ENCODE measurements at regions not wholly inside any gene's neighbourhood (a gene's known extent, or its start where the extent isn't known, plus 50 kb on each side); places are given as distances from the start of the nearest gene placed in this dataset.
"Not testable (repeated sequence)": the region's sequence is repeated elsewhere in the genome, so short reads cannot be mapped to it uniquely, and the experiment has no call there.

- DNase-seq (ENCODE audit: low spot score), result not testable (repeated sequence)
Observed at GRCh38 chr4:9110700-9111099, 59.5 kb upstream of the FAM90A26 start.

- not testable (repeated sequence) for DNase-seq (ENCODE audit: low spot score)
Observed at GRCh38 chr4:9103148-9103524, 67.1 kb upstream of the FAM90A26 start.

- not testable (repeated sequence) for DNase-seq (ENCODE audit: low spot score)
Observed at GRCh38 chr4:9102471-9103147, 67.6 kb upstream of the FAM90A26 start.

GRCh38 chr4:9096330-9096729, 73.9 kb upstream of the FAM90A26 start:
- not testable (repeated sequence) for DNase-seq (ENCODE audit: low spot score)

- DNase-seq (ENCODE audit: low spot score), result not testable (repeated sequence)
Observed at GRCh38 chr4:9078796-9079195, 91.4 kb upstream of the FAM90A26 start.

GRCh38 chr4:9076974-9077373, 93.2 kb upstream of the FAM90A26 start:
- not testable (repeated sequence) for DNase-seq (ENCODE audit: low spot score)

GRCh38 chr4:9076486-9076885, 93.7 kb upstream of the FAM90A26 start:
- DNase-seq (ENCODE audit: low spot score), result not testable (repeated sequence)

GRCh38 chr4:9073371-9073770, 96.8 kb upstream of the FAM90A26 start:
- not testable (repeated sequence) for DNase-seq (ENCODE audit: low spot score)

GRCh38 chr4:9072521-9073220, 97.5 kb upstream of the FAM90A26 start:
- not testable (repeated sequence) for DNase-seq (ENCODE audit: low spot score)

- not testable (repeated sequence) for DNase-seq (ENCODE audit: low spot score)
Observed at GRCh38 chr4:9067923-9068322, 102.3 kb upstream of the FAM90A26 start.

- not testable (repeated sequence) for DNase-seq (ENCODE audit: low spot score)
Observed at GRCh38 chr4:9063612-9064011, 106.6 kb upstream of the FAM90A26 start.

- DNase-seq (ENCODE audit: low spot score), result not testable (repeated sequence)
Observed at GRCh38 chr4:9024866-9025265, 145.3 kb upstream of the FAM90A26 start.

GRCh38 chr4:9009792-9010191, 138.2 kb upstream of the HMX1 start:
- DNase-seq (ENCODE audit: low spot score), result not testable (repeated sequence)

GRCh38 chr4:9008407-9008806, 136.8 kb upstream of the HMX1 start:
- DNase-seq (ENCODE audit: low spot score), result not testable (repeated sequence)

GRCh38 chr4:9001153-9001552, 129.5 kb upstream of the HMX1 start:
- DNase-seq (ENCODE audit: low spot score), result not testable (repeated sequence)

- peak; percentile 51 for DNase-seq (ENCODE audit: low spot score)
Observed at GRCh38 chr4:9000505-9001001, 128.9 kb upstream of the HMX1 start.

GRCh38 chr4:8992981-8993380, 121.3 kb upstream of the HMX1 start:
- DNase-seq (ENCODE audit: low spot score), result not testable (repeated sequence)

- peak; percentile 3 for DNase-seq (ENCODE audit: low spot score)
Observed at GRCh38 chr4:8991449-8991848, 119.8 kb upstream of the HMX1 start.

GRCh38 chr4:8990341-8990740, 118.7 kb upstream of the HMX1 start:
- not testable (repeated sequence) for DNase-seq (ENCODE audit: low spot score)

GRCh38 chr4:8985786-8986185, 114.1 kb upstream of the HMX1 start:
- DNase-seq (ENCODE audit: low spot score), result not testable (repeated sequence)

- DNase-seq (ENCODE audit: low spot score), result not testable (repeated sequence)
Observed at GRCh38 chr4:8984641-8985040, 113.0 kb upstream of the HMX1 start.

GRCh38 chr4:8983921-8984320, 112.3 kb upstream of the HMX1 start:
- not testable (repeated sequence) for DNase-seq (ENCODE audit: low spot score)

- not testable (repeated sequence) for DNase-seq (ENCODE audit: low spot score)
Observed at GRCh38 chr4:8976466-8977128, 105.0 kb upstream of the HMX1 start.

Data from germinal center (tissue), 1 donor.